ELF-1 (cell line): ENCODE measurements at regions not wholly inside any gene's neighbourhood (a gene's known extent, or its start where the extent isn't known, plus 50 kb on each side); places are given as distances from the start of the nearest gene placed in this dataset.

Experiments
- DNase-seq: peaks from one replicate; pipeline ENCODE4 v3.0.0-alpha.2; 2016; ENCODE audit warnings: low read depth, low spot score

GRCh38 chr15:97597801-97598200 lies 362.7 kb upstream of the ARRDC4 start:
- no peak for DNase-seq

GRCh38 chr15:97598353-97598798 lies 362.1 kb upstream of the ARRDC4 start:
- no peak for DNase-seq

GRCh38 chr15:97600190-97600589 lies 360.3 kb upstream of the ARRDC4 start:
- DNase-seq = no peak

- DNase-seq = no peak
Observed at GRCh38 chr15:97604677-97605076, 355.8 kb upstream of the ARRDC4 start.

GRCh38 chr15:97615114-97615513 lies 345.4 kb upstream of the ARRDC4 start:
- no peak for DNase-seq

GRCh38 chr15:97623091-97623661 lies 337.3 kb upstream of the ARRDC4 start:
- no peak for DNase-seq

- no peak for DNase-seq
Observed at GRCh38 chr15:97627634-97628033, 332.9 kb upstream of the ARRDC4 start.

GRCh38 chr15:97645758-97646157 lies 314.7 kb upstream of the ARRDC4 start:
- no peak for DNase-seq

GRCh38 chr15:97648728-97649127 lies 311.8 kb upstream of the ARRDC4 start:
- DNase-seq = no peak

GRCh38 chr15:97652041-97652440 lies 308.5 kb upstream of the ARRDC4 start:
- DNase-seq = no peak

- DNase-seq = peak; percentile 28
Observed at GRCh38 chr15:97652700-97653167, 307.8 kb upstream of the ARRDC4 start.

GRCh38 chr15:97653896-97654295 lies 306.6 kb upstream of the ARRDC4 start:
- no peak for DNase-seq

GRCh38 chr15:97654481-97655076 lies 305.9 kb upstream of the ARRDC4 start:
- no peak for DNase-seq

- DNase-seq = no peak
Observed at GRCh38 chr15:97661796-97662195, 298.7 kb upstream of the ARRDC4 start.

GRCh38 chr15:97672586-97672985 lies 287.9 kb upstream of the ARRDC4 start:
- DNase-seq = no peak

GRCh38 chr15:97678656-97679055 lies 281.8 kb upstream of the ARRDC4 start:
- DNase-seq = no peak

- no peak for DNase-seq
Observed at GRCh38 chr15:97679106-97679688, 281.3 kb upstream of the ARRDC4 start.

GRCh38 chr15:97680606-97681220 lies 279.8 kb upstream of the ARRDC4 start:
- DNase-seq = no peak

- DNase-seq = no peak
Observed at GRCh38 chr15:97683831-97684230, 276.7 kb upstream of the ARRDC4 start.

- DNase-seq = no peak
Observed at GRCh38 chr15:97684249-97684648, 276.3 kb upstream of the ARRDC4 start.

- DNase-seq = no peak
Observed at GRCh38 chr15:97686324-97686723, 274.2 kb upstream of the ARRDC4 start.

- DNase-seq = no peak
Observed at GRCh38 chr15:97687654-97688053, 272.8 kb upstream of the ARRDC4 start.

GRCh38 chr15:97688177-97688576 lies 272.3 kb upstream of the ARRDC4 start:
- no peak for DNase-seq
